GM21423 (cell line): ENCODE measurements at regions not wholly inside any gene's neighbourhood (a gene's known extent, or its start where the extent isn't known, plus 50 kb on each side); places are given as distances from the start of the nearest gene placed in this dataset.
"Not testable (repeated sequence)": the region's sequence is repeated elsewhere in the genome, so short reads cannot be mapped to it uniquely, and the experiment has no call there.

Experiments
- ATAC-seq: cut with Tn5 transposase; IDR thresholded peaks from one replicate; pipeline ENCODE4 v1.9.1; 2021; ENCODE audit warnings: mild to moderate bottlenecking, moderate library complexity; ENCODE audit not compliant: unreplicated experiment

GRCh38 chr20:19834287-19834686 is 76.2 kb downstream of the RIN2 start:
- no peak for ATAC-seq

DNA sequence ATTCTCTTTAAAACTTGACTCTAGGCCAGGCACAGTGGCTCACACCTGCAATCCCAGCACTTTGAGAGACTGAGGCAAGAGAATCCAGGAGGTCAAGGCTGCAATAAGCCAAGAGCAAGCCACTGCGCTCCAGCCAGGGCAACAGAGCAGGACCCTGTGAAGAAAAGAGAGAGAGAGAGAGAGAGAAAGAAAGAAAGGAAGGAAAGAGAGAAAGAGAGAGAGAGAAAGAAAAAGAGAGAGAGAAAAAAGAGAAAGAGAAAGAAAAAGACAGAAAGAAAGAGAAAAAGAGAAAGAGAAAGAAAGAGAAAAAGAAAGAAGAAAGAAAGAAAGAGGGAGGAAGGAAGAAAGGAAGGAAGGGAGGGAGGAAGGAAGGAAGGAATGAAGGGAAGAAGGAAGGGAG is 76.7 kb downstream of the RIN2 start:
- ATAC-seq: no peak

DNA sequence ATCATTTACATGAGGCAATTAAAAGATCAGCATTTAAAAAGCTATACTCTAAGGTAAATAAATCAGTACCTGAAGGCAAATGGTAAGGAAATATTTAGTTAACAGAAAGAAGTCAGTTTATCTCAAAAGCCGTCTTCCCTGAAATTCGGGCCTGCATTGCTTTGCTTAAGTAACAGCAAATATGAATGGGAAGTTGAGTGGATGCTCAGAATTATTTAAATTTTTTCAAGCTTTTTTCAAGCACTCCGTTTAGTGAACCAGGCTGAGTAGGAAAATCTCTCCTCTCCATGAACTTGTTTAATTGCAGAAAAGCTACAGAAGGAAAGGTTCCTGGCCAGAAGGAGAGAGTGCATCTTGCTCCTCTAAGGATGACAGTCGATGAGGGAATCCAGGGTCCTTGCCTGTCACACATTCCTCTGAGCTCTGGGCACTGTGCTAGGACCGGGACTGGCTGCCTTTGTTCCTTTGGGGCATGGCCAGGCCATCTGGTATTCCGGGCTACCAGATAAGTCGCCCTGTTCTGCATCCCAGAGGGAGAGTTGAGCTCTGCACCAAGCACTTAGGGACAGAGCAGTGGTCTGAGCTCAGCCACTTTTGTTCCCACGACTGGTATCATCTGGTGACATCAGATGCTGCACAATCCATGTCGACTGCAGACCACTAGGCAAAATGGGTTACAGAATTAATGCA is 77.6 kb downstream of the RIN2 start:
- no peak for ATAC-seq

- ATAC-seq: no peak
Measured at GRCh38 chr20:19838468-19838867, 80.4 kb downstream of the RIN2 start.

DNA sequence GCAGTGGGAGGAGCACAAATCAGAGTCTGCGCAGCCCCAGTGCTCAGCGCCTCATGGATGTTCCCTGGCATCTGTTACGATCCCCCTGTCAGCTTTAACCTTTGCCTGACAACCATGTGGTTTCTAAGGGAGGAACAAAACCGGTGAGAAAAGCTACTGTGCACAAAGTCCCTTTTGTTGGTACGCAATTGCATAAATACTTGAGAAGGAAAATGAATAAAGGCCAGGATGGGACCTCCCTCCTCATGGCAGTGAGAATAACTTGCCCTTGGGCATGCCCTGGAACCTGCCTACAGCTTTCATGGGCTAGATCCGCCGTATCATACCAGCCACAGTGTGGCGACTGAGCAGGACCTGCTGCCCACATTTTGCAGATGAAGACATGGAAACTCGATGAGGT is 81.0 kb downstream of the RIN2 start:
- no peak for ATAC-seq

GRCh38 chr20:19840111-19840710 is 82.2 kb downstream of the RIN2 start:
- ATAC-seq: no peak

GRCh38 chr20:19841740-19842139 is 83.7 kb downstream of the RIN2 start:
- ATAC-seq: no peak

DNA sequence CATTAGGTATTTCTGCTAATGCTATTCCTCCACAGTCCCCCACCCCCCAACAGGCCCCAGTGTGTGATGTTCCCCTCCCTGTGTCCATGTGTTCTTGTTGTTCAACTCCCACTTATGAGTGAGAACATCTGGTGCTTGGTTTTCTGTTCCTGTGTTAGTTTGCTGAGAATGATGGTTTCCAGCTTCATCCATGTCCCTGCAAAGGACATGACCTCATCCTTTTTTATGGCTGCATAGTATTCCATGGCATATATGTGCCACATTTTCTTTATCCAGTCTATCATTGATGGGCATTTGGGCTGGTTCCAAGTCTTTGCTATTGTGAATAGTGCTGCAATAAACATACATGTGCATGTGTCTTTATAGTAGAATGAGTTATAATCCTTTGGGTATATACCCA is 86.8 kb downstream of the RIN2 start:
- ATAC-seq: not testable (repeated sequence)

- no peak for ATAC-seq
Measured at GRCh38 chr20:19847383-19847782, 89.3 kb downstream of the RIN2 start.

- no peak for ATAC-seq
Measured at GRCh38 chr20:19849341-19850197, 91.5 kb downstream of the RIN2 start.

GRCh38 chr20:19850198-19850533 is 92.1 kb downstream of the RIN2 start:
- no peak for ATAC-seq

DNA sequence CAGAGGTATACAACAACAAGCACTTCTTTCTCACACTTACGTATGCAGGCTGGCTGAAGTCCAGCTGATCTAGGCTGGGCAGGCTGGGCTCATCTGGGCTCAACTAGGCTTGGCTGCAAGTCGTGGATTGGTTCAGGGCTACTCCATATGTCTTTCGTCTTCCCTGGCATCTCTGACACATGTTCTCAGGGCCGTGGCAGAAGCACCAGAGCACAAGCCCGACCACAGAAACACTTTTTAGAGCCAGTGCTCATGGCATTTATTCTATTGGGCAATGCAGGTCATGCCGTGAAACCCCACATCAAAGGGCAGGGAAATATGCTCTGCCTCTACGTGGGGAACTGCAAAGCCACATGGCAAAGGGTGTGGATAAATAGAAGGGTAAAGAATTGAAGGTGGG is 93.8 kb downstream of the RIN2 start:
- ATAC-seq: no peak

DNA sequence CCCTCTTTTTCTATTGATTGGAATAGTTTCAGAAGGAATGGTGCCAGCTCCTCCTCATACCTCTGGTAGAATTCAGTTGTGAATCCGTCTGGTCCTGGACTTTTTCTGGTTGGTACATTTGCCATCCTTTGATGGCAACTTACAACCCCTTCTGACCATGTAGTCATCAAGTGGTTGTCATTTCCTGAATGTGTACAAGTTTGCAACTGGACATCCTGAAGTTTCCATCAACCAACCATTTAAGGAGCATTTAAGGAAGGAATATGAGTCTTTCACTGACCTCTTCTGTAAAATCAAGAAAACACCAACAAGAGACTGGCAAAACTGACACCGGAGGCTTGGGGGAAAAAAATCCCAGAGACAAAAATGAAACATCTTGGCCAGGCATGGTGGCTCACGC is 97.4 kb downstream of the RIN2 start:
- ATAC-seq: no peak

- ATAC-seq: no peak
Measured at GRCh38 chr20:19858466-19859371, 100.7 kb downstream of the RIN2 start.

GRCh38 chr20:19859444-19859843 is 101.4 kb downstream of the RIN2 start:
- no peak for ATAC-seq

DNA sequence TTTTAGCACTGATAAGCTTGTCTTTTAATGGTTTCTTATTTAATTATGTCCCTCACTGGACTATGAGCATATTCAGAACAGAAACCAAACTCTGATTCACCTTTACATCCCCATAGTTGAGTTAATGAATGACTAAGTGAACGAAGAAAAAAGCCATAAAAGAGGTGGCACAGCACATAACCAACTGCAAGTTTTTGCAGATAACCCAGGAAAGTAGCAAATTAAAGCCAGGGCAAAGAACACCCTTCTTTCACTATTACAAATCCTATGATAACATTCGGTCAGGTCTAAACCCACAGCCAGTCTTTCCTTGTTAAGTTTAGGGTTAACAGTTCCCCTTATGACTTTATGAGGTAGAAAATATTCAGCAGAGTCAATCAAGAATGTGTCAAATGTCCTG is 102.7 kb downstream of the RIN2 start:
- ATAC-seq: no peak

- no peak for ATAC-seq
Measured at GRCh38 chr20:19861147-19861759, 103.2 kb downstream of the RIN2 start.

GRCh38 chr20:19864130-19864529 is 106.1 kb downstream of the RIN2 start:
- ATAC-seq: no peak

DNA sequence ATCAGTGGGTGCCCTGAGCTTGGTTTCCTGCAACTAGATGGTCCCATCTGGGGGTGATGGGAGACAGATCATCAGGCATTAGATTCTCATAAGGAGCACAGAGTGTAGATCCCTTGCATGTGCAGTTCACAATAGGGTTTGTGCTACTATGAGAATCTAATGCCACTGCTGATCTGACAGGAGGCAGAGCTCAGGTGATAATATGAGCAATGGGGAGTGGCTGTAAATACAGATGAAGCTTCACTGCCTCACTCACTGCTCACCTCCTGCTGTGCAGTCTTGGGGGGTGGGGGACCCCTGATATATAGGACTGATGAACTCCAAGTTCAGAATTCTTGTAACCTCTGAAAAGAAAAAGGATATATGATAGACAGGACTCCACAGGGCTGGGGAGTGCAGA is 108.0 kb downstream of the RIN2 start:
- ATAC-seq: no peak

GRCh38 chr20:19867074-19867473 is 109.0 kb downstream of the RIN2 start:
- ATAC-seq: no peak

- no peak for ATAC-seq
Measured at GRCh38 chr20:19867940-19868371, 109.9 kb downstream of the RIN2 start.
